Neural progenitor cell (in vitro differentiated cells): ENCODE measurements at regions not wholly inside any gene's neighbourhood (a gene's known extent, or its start where the extent isn't known, plus 50 kb on each side); places are given as distances from the start of the nearest gene placed in this dataset.

Experiments
- CTCF ChIP-seq: fragments of 200-600 bp; sonication (generic); IDR thresholded peaks from 2 replicates; pipeline ENCODE4 v1.5.1; 2017; ENCODE audit warnings: antibody characterized with exemption, mild to moderate bottlenecking
- EZH2 ChIP-seq: fragments of 200-600 bp; sonication (generic); IDR thresholded peaks from 2 replicates; pipeline ENCODE4 v1.6.1; 2017; ENCODE audit warnings: antibody characterized with exemption, mild to moderate bottlenecking, moderate library complexity

GRCh38 chr1:47637111-47637685, 199.4 kb downstream of the FOXD2 start:
- TF ChIP-seq CTCF, result no peak
- TF ChIP-seq EZH2, result no peak
